Stimulated activated CD8-positive, alpha-beta memory T cell treated with anti-CD3 and anti-CD28 coated beads, Interleukin-15, amount 100 ng/mL, for 4 hours (primary cell): ENCODE measurements at regions not wholly inside any gene's neighbourhood (a gene's known extent, or its start where the extent isn't known, plus 50 kb on each side); places are given as distances from the start of the nearest gene placed in this dataset.

ENCODE experiments used
- DNase-seq, 2 donors: peaks; one replicate each; pipeline ENCODE4 v3.0.0-alpha.2; 2020; ENCODE audit warnings: low read depth in 2 of 2

- no peak for DNase-seq
These were observed 149.5 kb downstream of the PCSK1 start for GRCh38 chr5:96283589-96283988.

- no peak for DNase-seq
These were observed 151.0 kb downstream of the PCSK1 start for GRCh38 chr5:96282020-96282419.

- DNase-seq = no peak
These were observed 152.1 kb downstream of the PCSK1 start for GRCh38 chr5:96280946-96281393.

- no peak for DNase-seq
These were observed 153.1 kb downstream of the PCSK1 start for GRCh38 chr5:96279801-96280542.

- no peak for DNase-seq
These were observed 154.1 kb downstream of the PCSK1 start for GRCh38 chr5:96278981-96279380.

DNA sequence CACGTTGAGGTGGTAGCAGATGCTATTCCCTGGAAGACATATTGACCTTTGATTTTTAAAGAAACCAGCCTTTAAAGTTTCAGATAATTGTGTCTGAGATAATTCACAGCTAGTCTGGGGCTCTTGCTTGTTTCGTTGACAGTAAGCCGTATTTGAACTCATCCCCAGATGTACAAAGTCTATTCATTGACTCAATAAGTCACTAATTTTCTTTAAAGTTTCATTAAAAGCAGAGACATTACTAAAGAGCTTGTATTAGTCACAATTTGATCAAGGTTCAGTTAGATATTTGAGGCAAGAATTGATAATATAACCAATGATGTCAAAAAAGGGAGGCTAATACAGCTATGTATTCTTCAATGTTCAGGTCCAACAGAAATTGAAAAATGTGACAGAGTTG, 158.0 kb downstream of the PCSK1 start:
- no peak for DNase-seq

DNA sequence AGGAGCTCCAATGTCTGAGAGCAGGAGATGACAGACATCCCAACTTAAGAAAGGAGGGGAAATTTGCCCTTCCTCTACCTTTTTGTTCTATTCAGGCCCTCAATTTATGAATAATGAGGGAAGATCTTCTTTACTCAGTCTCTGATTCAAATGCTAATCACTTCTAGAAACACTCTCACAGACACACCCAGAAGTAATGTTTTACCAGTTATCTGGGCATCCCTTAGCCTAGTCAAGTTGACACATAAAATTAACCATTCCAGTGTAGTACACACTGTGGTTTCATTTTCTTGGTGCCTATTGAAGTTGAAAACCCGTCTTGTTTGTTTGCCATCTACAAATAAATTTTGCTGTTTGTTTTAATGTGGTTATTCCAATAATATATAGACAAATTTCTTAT, 167.6 kb downstream of the PCSK1 start:
- DNase-seq = no peak

- no peak for DNase-seq
These were observed 169.0 kb downstream of the PCSK1 start for GRCh38 chr5:96264047-96264446.

GRCh38 chr5:96262105-96262504, 170.9 kb downstream of the PCSK1 start:
- no peak for DNase-seq

GRCh38 chr5:96260009-96260408, 173.0 kb downstream of the PCSK1 start:
- DNase-seq = no peak

DNA sequence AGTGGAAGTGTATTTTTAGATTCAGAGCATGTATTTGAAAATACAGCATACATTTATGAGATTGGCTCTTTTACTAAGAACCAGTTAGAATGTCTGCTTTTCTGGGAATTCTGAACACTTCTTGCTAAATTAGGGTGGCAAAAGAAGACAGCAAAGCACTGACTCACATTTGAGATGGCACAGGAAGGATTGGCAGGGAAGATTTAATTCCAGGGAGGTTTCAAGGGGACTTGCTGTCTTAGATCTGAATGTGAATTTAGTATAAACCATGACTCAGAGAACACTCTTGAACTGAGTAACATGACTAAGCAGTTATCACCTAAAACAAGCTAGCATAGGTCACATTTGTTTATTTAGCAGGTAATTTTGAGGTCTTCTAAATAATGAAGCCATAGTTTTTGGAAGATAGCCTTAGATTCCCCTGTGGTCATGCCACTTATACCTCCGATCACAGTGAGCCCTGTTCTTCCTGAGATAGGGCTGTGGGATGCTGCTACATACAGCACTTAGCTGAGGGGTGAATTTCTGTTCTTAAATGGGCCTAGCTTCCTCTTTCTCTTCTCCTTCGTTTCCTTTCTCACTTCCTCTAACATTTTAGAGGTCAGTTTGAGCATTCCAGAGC, 173.8 kb downstream of the PCSK1 start:
- DNase-seq = no peak

DNA sequence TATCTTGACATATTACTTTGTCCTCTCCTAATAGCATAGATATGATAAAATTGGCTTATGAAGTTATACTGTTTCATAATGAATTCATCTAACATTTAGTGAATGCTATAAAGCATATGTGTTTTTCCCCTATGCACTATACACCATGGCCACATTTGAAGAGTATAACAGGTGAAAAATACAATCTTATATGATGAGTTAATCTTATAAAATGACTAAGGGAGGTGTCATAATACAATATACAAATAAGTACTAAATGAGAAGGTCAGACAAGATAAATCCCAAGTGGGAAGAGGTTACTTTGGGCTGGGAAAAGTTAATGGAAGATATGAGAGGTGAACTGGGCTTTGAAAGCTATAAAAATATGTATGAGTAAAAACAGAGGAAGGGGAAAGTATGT, 174.4 kb downstream of the PCSK1 start:
- no peak for DNase-seq

- no peak for DNase-seq
These were observed 175.1 kb downstream of the PCSK1 start for GRCh38 chr5:96257904-96258303.

DNA sequence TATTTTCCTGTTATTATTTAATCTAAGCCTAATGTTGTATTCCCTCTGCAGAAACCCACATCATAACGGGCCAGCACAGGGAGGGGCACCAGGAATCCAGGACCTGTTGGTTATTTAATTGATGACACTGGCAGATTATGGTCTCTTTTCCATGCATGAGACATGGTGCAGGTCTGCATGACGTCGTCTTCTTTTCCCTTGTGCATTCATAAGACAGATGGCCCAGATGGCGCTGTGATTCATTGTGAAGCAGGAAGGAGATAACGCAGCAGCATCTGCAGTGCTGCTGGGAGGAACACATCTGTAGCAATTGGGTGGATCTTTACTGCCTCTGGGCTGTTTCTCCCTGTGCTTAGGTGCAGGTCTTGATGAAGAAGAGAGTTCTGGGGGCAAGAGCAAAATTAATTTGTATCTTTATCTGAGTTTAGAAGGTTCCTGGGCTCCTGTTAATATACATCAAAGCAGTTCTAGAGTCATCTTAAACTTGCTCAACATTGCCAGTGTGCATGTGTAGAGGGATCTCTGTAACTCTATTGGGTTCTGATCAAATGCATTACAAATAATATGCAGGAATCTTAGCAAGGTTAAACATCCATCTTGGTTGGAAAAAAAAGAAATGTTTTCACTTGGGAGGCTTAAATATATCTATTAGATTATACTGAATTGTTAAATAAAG, 176.1 kb downstream of the PCSK1 start:
- DNase-seq = no peak

GRCh38 chr5:96254980-96255691, 177.9 kb downstream of the PCSK1 start:
- DNase-seq = no peak

GRCh38 chr5:96253140-96253539, 179.9 kb downstream of the PCSK1 start:
- DNase-seq = no peak

DNA sequence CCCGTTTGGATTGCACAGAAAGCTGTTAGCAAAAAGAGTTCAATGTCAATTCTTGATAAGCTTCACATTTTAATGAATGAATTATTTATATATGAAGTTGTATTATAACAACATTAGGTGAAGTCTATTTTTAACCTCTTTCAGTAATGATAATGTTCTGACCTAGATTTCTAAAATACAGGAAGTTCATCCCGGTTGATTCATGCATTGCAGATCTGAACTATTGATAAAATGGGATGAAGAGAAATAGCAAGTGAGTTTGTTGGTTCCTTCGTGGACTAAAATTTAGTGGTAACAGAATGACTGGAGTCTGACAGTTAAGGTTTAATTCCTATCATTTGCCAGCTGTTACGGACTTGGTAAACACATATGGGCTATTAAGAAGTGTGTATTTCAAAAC, 180.5 kb downstream of the PCSK1 start:
- DNase-seq = no peak

- no peak for DNase-seq
These were observed 182.3 kb downstream of the PCSK1 start for GRCh38 chr5:96250782-96251181.

- DNase-seq = no peak
These were observed 184.9 kb downstream of the PCSK1 start for GRCh38 chr5:96248131-96248530.

DNA sequence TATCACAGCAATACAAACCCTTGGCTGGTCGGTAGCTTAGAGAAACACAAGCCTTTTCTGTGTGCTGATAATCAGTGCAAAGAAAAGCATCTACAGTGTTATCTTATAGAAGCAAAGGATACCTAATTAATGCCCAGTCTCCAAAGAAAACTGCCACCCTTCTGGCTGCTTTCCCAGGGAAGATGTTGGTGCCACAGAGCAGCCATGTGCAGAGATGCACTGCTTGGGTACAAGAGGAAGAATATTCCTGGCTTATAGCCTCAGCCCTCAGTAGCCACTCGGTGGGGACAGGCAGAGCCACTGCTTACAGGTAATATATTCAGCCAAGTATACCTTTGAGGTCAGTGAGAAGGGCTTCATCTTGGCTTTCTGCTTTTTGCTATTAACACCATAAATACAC, 185.3 kb downstream of the PCSK1 start:
- no peak for DNase-seq

GRCh38 chr5:96247097-96247701, 185.8 kb downstream of the PCSK1 start:
- DNase-seq = no peak
